HG02759 (cell line): ENCODE measurements at regions not wholly inside any gene's neighbourhood (a gene's known extent, or its start where the extent isn't known, plus 50 kb on each side); places are given as distances from the start of the nearest gene placed in this dataset.
A peak's percentile ranks its signal among the peaks of the same experiment; 100 is the strongest.

ENCODE experiments used
- ATAC-seq: cut with Tn5 transposase; IDR thresholded peaks from one replicate; pipeline ENCODE4 v1.9.1; 2021; ENCODE audit warnings: mild to moderate bottlenecking, moderate library complexity; ENCODE audit not compliant: unreplicated experiment

DNA sequence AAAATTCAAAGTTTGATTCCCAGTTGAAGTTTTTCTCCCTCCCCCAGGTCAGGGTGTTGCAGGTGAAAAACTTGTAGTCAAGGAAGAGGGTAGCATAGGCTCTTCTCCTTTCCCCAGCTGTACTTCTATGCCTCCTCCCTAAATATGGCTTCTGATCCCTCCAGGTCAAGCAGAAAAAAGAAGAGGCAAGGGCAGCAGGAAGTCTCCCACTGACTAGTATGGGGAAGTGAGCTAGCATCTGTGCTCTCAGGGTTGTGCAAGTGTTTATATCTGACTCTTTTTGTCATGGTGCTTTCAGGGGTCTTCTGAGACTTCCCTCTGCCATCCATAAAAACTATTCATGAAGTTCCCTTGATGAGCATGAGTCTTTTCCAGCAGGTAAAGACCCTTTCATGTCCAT is 76.0 kb downstream of the ATPSCKMT start:
- no peak for ATAC-seq

GRCh38 chr5:10172247-10172646 is 77.4 kb downstream of the ATPSCKMT start:
- no peak for ATAC-seq

DNA sequence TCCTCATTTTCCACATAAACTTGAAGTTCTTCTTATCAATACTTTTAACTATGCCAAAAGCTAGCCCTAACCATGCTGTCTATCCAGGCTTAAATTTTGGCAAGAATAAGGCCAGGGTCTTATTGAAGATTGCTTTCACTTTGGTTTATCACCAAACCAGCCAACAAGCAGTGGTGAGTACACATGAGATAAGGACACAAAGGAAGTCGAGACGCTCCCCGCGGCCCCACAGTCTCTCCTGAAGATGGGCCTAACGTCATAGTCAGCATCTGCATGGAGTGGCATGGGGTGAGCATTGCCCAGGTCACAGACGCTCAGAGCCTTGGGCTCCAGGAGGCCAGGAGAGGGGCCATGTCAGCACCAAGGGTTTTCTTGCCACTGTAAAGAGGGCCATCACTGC is 80.3 kb downstream of the ATPSCKMT start:
- ATAC-seq = no peak

DNA sequence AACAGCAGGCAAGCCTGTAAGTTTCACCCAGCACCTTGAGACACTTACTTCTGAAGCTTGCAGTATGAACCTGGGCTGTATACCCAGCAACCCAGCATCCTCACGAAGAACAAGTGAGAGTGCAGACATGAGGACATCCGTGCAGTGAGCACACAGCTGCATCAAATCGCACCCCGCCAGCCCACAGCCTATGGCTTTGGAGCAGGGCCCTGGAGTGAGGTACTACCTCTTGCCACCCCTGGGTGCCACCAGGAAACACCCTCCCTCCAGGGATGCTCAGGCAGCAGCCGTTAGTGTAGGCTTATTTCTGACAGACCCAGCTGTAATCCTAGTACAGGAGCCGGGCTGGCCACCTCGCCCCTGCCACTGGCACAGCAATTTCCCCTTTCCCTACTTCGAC is 81.4 kb downstream of the ATPSCKMT start:
- ATAC-seq = no peak

GRCh38 chr5:10167806-10168205 is 81.9 kb downstream of the ATPSCKMT start:
- peak; percentile 50 for ATAC-seq

- no peak for ATAC-seq
Measured at GRCh38 chr5:10166392-10166791, 83.3 kb downstream of the ATPSCKMT start.

GRCh38 chr5:10162468-10162867 is 87.2 kb downstream of the ATPSCKMT start:
- no peak for ATAC-seq

- no peak for ATAC-seq
Measured at GRCh38 chr5:10161778-10162177, 87.9 kb downstream of the ATPSCKMT start.

- no peak for ATAC-seq
Measured at GRCh38 chr5:10160241-10160640, 89.4 kb downstream of the ATPSCKMT start.

DNA sequence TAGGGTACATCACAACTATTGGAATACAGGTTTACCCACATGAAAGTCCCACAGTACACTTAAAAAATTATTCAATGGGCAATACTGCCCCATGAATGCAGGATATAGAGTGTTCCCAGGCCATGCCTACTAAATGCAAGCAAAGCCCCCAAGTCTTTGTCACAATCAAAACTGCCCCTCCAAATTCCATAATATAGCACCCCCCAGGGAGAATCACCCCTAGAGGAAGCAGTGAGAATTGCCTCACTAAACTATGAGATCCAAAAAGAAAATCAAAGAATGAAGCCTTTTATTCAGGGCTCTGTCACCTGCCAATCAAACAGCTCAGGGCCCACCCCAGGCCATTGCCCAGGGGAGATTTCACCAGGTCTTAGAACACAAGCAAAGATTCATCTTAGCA is 90.8 kb downstream of the ATPSCKMT start:
- ATAC-seq = no peak

DNA sequence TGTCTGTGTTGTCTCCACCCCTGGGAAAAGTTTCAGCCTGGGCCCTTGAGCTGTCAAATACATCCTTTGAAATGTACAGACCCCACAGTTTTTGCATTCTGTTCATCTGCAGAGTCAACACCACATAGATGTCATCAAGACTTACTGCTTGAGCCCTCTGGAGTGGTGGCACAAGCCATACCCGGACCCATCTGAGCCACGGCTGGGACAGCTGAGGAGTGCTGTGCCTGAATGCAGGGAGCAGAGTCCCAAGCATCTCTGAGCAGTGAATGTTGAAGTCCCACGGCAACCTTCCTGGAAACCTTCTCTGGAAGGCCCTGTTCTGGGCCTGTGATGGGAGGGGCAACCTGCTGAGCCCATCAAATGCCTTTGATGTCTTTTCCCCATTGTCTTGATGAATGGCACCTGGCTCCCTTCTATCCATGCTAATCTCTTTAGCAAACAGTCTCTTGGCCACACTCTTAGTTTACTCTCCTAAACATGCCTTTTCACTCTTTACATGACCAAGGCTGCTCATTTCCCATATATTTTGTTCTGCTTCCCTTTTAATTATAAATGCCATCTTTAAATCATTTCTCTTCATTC is 92.5 kb downstream of the ATPSCKMT start:
- no peak for ATAC-seq

DNA sequence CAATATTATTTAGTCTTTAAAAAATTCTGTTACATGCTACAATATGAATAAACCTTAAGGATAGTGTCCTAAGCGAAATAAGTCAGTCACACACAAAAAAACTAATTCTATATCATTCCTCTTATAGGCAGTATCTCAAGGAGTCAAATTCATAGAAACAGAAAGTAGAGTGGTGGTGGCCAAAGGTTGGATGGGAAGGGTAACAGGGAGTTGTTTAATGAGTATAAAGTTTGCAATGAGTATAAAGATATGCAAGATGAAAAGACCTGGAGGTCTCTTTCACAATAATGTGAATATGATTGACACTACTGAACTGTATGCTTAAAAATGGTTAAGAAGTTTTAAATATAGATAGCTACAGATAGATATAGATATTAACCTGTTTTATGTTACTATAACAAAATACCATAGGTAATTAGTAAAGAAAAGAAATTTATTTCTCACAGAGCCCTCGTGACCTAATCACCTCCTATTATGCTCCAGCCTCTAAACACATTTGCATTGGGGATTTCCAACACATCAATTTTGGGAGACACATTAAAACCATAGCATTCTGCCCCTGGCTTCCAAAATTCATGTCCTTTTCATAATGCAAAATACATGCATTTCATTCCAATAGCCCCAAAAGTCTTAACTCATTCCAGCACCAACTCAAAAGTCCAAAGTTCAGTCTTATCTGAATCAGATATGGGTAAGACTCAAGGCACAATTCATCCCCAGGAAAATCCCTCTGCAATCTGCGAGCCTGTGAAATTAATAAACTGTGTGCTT is 93.6 kb downstream of the ATPSCKMT start:
- ATAC-seq = no peak

DNA sequence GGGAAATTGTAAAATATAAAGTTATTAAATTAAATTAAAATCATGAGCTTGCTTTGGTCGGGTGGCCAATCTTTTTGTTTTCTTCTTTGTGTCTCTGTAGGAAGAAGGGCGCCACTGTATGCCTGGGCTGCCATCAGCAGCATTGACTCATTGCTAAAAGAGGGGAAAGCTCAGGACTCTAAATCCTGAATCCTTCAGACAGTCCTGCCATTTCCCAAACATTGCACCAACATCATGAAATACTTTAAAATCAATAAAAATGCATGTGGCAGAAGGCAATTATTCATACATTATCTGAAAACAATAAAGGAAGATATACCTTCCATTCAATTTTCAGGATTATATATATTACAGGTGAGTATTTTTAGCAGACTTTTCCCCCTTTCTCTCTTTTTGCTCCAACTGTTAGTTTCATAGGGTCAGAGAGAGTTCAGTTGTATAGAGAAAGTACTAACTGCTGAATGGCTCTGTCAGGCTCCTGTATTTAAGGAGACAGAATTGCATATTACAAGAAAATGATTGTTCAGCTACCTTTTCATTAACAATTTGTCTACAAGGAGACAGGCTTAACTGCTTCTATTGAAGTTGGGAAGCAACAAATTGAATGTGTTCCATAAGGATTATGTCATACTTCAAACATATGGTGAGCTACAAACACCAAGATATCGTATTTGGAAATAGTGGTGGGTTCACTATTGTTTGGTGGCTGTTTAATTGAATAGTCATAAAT is 95.7 kb downstream of the ATPSCKMT start:
- no peak for ATAC-seq

DNA sequence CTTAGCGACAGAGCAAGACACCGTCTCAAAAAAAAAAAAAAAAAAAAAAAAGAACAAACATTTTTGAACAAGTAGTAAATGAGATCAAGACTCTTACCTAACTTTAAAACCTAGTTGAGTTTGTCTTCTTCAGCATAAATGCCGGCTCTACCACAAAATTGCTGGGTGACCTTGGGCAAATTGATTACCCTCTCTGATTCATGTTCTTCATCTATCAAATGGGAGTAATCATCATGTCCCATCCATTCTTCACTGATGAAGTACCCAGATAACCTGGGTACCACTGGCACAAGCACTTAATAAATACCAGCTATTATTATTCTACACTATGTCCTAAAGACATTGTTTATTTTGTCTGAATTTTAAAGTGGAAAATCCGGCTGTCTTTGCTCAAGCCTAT is 96.3 kb downstream of the ATPSCKMT start:
- no peak for ATAC-seq

DNA sequence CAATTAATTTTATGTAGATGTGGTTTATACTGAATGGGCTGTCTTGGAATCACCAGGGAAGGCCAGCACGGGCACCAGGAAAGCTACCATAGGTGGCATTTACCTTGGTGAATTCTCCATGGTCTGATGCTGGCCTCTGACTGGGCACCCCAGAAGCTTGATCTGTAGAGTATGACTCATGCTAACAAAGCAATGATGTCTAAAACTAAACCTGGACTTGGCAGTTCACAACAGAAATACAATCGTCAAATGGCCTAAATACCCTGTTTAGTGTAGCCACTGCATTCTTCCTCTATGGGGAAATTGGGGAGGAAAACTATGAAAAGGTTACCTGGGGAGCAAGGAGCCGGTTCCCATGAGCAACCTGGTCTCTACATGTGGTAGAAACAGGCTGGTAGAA is 98.0 kb downstream of the ATPSCKMT start:
- no peak for ATAC-seq

GRCh38 chr5:10149911-10150310 is 99.8 kb downstream of the ATPSCKMT start:
- no peak for ATAC-seq

DNA sequence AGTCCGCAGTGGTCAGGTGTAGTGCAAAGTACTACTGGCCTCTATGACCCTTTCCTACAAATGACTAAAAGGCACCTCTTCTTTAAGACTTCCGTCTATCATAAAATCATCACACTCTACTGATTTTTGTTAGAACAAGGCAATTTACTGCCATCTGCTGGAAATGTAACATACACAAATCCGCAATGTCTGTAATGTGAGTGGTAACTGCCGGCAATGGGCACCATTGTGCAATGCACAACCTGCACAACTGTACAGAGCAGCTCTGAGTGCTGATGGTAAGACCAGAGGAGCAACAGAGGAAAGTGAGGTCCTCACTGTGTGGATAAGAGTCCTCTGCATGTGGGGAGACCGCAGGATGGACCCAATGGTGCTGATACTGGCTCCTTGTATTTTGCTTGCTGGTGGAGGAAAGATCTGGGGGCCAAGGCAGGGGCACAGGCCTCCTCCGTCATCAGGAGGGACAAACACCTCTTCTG is 103.7 kb downstream of the ATPSCKMT start:
- ATAC-seq = no peak

DNA sequence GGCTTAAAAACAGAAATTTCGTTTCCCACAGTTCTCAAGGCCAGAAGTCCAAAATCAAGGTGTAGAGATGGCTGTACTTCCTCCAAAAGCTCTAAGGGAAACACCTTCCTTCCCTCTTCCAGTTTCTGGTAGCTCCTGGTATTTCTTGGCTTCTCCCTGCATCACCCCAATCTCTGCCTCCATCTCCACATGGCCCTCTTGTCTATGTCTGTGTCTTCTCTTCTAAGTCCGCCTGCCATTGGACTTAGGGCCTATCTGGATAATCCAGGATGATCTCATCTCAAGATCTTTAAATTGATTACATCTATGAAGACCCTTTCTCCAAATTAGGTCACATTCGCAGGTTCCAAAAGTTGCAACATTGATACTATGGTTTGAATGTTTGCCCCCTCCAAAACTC is 105.6 kb downstream of the ATPSCKMT start:
- ATAC-seq = no peak

- ATAC-seq = no peak
Measured at GRCh38 chr5:10140195-10140973, 109.3 kb downstream of the ATPSCKMT start.

DNA sequence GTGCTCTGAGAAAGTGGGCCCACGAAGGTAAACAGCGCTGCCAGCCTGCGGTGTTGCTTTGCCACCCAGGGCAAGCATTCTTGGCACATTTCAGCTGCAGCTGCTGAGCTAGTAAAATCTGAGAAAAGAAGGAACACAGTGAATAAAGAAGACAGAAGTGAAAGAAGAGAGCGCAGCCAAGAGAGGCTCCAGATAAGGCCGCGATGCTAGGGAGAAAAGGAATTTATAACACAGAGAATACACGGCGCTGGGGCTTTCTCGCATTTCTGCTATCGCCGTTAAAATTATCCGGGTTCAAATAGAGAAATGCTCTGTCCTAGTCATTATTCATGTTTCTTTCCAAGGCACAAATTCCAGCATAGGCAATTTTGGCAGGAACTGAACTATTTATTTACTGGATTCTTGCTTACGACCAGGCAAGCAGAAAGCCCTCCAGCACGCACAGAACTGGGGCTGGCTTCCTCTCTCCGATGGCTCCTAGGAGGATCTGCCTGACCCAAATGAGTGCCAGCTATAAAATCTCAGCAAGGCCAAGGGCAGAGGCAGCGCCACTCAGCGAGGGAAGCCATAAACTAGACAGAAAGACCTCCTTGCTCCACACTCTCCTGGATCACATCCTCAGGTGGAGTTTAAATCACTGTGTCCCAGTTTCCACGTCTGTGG is 111.2 kb downstream of the ATPSCKMT start:
- no peak for ATAC-seq

- no peak for ATAC-seq
Measured at GRCh38 chr5:10133830-10134229, 115.9 kb downstream of the ATPSCKMT start.
